Head of caudate nucleus (tissue), 42 donors: ENCODE measurements at regions not wholly inside any gene's neighbourhood (a gene's known extent, or its start where the extent isn't known, plus 50 kb on each side); places are given as distances from the start of the nearest gene placed in this dataset.
"Not testable (repeated sequence)": the region's sequence is repeated elsewhere in the genome, so short reads cannot be mapped to it uniquely, and the experiment has no call there.

ENCODE experiments used
- DNase-seq, 42 donors: peaks; one replicate each; pipeline versions ENCODE4 v3.0.0 to v3.0.0-alpha.2; 2020 to 2021; ENCODE audit warnings: mixed read lengths in 7 of 42
- intact Hi-C: fragments of 100-400 bp; cut with DNase I; formaldehyde crosslinking; loops from one replicate; pipeline ENCODE4 v1.15.0; 2022

DNA sequence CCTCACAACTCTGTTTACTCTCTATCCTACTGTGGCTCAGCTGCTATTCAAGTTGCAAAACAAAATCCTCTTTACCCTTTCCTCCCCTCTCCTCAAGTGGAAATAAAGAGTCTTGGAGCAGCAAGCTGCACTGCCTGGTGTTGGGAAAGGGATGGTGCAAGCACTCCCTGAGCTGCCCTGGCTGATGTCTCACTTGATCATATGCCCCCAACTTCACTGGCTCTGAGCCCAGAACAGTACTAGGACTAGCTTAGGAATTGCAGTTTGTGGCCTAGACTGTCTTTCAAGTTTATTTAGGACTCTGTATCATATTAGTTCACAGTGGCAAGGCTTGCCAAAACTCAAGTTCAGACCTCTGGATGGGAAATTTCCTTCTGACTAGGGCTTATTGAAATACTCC lies 1683.8 kb upstream of the SEL1L start:
- intact Hi-C loops, result no loop called here
- DNase-seq, result no peak

DNA sequence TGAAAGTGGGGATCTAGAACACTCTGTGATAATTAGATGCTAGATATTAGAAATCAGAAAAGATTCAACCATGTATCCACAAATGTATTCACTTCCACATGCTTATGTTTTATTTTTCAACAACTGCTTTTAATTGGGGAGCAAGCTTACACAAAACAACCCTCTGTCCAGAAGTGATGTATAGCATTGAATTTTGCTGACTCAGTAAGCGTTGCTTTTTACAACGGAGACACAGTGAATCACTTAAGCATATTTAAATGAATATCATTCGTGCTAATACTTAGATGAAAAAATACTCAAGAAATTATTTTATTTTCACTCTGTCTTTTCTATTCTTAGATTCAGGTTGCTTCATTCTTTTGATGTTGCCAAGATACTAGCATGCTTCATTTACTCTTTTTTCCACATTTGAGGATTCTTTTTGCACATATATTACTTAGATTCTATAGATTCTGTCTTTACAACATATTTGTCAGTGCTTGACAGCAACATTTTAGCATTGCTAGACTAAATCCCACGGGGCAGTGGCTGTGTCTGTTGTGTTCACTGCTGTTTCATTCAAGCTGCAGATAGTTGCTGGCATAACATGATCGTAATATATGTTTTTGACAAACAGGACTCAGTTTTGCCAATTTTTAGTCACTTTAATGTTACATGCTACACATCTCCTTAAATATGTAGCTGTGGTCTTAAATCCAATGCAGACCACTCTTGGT lies 1714.4 kb upstream of the SEL1L start:
- no peak for DNase-seq
- intact Hi-C loops, result no loop called here

DNA sequence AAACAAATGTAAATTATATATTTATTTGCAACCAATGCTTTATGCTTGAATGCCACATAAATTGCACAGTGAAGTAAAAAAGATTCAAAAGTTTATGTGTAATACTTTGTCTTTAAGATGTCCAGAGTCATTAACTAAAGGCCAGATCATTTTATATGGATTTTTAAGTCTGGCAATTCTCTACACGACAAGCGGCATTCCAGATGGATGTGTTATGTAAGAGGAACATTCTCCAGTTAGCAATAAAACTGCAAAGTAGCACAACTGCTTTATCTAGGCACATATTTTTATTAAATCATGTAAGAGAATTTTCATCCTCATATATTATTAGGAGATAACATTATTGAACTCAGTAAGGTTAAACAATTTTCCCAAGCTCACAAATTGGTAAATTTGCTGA lies 1717.7 kb upstream of the SEL1L start:
- DNase-seq, result no peak
- intact Hi-C loops, result no loop called here

DNA sequence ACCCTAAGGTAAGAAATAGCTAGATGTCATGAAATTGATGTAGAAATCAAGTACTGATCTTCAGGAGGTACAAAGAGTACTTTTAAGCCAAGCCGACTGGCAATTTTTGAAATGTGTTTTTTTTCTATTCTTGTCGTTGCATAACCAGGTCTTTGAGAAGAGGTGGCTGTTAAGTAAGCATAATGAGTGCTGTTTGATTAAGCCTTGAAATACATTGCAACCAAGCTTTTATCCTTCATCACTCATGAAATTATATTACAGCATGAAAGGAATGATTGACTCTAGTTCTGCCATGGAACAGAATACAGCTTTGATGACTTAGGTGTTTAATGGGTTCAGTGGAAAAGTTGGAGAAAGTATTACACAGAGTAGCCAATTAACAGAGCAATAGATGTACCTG lies 1720.2 kb upstream of the SEL1L start:
- intact Hi-C loops, result no loop called here
- DNase-seq, result no peak

DNA sequence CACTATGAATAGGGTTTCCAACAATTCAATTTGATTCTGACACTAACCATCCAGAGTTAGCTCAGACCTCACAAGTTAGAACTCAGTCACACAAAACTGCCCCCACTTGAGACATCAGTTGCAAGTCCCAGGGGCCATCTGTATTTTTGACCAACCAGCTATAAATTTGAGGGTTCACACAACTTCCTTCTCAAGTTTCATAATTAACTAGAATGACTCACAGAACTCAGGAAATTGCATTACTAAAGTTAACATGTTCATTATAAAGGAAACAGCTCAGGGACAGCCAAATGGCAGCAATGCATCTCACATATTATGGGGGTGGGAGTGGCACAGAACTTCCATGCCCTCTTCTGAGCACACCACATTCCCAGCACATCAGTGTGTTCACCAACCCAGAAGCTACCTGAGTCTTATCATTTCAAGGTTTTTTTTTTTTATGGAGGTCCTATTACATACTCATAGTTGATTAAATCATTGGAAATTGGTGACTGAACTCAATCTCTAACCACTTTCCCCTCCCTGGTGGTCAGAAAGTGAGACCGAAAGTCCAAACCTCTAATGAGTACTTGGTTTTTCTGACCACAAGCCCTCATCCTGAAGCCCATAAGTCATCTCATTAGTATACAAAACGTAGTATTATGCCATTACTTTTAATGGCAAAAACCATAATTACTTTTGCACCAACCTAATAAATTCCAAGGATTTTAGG lies 1721.5 kb upstream of the SEL1L start:
- intact Hi-C loops, result no loop called here
- DNase-seq, result no peak

DNA sequence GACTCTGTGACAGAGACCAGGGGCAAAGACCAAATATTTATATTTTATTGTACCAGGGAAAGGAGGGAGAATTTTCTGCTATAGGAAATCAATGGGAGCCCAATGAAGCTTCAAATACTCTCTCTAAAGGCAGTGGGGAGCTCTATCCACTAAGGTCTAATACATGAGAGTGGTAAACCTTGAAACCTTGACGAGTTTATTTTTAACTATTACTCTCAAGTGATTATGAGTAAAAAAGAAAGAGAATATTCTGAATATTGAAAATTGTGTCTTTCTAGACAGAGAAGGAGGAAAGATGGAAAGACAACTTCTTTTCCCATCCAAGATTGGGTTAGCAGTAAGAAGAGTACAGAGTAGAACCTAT lies 1722.1 kb upstream of the SEL1L start:
- intact Hi-C loops, result no loop called here
- no peak for DNase-seq

DNA sequence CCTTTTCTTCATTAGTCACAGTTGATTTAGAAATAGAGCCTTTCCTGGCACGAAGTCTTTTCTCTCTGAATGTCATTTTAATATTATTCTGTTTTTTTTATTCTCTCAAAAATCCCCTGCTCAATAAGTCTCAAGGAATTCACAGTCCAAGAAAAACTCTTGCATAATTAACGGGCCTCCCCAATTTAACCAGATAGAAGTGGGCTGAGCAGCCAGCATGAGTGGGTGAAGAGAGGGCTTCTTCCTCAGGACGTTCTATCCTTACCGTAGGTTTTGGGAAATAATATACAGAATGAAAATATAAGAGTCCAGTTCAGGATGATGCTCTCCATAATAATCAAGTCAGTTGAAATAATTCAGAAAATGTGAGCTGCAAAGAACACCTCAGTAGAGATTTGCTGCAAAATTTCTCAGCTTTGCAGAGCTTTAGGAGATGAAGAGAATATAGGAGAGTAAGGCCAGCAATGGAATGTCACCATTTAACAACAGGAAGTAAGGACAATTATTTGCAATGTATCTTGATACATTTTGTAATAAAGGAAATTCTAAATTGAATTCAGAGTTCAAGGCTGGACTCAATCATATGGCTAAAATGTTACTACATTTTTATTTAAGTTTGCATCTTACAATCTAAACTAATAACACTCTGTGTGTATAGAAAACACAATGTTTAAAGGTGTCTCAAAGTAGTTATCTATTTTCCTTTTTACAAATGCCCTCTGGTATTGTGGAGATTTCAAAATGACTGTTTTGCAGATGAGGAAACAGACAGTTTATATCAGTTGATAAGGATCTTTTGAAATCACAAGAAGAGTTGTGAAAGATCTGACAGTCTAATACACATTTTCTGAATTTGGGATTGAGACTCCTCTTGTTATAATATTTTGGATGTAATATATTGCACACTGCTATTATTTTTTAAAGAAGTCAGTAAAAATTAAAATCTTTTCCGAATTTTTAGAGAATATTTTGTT lies 1724.1 kb upstream of the SEL1L start:
- no peak for DNase-seq
- intact Hi-C loops, result no loop called here

DNA sequence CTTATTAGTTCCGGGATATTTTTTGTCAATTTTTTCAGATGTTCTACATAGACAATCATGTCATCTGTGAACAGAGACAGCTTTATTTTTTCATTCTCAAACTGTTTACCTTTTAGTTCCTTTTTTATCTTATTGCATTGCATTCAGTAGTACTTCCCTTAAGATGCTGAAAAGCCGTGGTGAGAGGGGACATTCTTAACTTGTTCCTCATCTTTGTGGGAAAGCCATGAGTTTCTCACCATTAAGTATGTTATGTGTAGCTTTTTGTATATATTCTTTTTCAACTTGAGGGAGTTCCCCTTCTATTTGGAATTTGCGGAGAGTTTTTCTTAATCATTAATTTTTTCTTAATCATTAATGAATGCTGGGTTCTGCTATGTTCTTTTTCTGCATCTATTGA lies 1727.1 kb upstream of the SEL1L start:
- no peak for DNase-seq
- intact Hi-C loops, result no loop called here

DNA sequence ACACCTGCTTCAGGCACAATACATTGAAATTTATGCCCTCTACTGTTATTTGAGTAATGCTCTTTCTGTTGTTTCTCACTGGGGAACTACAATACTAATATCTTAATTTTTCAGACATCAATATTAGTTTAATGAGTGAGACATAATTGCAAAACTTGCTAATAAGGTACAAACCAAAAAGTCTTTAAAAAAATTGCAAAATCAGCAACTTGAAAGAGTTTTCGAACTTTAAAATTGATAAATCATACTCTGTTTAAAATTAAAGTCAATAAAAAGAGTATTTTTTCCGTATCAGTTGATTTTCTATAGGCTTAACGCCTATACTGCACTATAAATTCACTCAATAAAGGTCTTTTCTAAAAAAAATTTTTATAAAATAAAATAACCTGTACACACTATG lies 1735.9 kb upstream of the SEL1L start:
- intact Hi-C loops, result no loop called here

DNA sequence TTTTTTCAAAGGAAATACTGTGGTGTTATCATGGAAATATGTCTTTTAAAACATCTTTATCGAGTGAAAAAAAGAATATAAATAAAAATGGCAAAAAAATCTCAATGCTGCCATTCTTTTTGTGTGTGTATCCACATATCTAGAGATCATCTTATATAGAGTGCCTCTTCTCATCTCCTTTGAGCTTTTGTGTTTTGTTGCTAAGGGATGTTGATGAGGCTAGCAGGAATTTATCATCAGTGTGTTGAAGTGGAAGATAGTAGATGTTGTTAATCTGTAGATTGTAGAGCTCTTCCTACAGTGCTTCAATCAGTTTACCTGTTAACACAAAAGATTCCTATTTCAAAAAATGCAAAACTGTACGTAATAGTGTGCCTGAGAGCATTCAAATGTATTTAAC lies 1738.0 kb upstream of the SEL1L start:
- DNase-seq, result no peak
- intact Hi-C loops, result no loop called here

More for the DNA sequence above, 1735.9 kb upstream of the SEL1L start:
- DNase-seq, result no peak

DNA sequence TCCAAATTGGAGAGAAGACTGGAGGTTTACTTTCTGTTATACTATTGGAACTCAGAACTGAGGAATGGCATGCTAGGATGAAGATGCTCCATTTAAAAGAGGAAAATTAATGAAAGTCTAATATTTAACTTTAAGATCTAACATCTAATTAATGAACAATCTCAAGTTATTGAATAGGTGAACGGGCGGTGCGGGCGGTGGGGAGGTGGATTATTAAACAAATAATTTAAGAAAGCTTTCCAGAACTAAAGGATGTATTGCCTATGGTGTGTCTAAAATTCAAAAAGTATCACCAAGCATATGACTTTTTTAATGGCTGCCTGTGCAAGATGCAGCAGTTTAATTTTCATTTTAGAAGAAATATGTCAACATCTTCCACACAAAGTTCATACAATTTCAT lies 1747.1 kb upstream of the SEL1L start:
- DNase-seq, result no peak
- intact Hi-C loops, result no loop called here

DNA sequence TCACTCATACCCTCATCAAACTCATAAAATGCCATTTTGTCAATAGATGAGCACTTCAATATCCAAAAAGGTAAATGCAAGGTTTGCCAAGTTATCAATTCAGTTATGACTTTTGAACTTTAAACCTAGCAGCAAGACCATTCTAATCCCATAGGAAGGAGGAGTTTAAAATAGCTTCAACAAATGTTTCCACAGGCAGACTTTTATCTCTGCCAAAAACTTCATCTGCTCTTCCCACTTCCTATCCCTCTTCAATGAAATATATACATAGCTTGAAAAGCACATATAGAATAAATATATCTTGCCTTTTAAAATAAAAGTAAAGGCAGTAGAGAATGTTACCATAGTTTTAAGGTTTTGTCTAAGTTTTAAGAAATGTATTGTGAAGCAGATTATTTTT lies 1749.1 kb upstream of the SEL1L start:
- no peak for DNase-seq
- intact Hi-C loops, result no loop called here

DNA sequence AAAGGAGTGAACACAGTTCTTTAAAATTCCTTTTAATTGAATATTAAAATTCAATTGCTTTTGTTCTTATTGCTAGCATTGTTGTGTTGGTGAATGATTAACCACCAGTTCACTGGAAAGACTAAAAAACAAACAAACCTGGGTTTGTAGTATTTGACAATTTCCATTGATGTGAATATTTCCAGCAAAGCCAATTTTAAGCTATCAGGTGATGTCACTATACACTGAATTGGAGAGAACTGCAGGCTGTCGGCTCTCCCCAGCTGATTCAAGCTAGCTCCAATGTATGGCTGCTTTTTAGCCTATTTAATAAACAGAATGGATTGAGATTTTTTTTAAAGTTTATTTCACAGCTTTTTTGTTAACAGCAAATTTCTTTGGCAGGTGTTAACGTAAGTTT lies 1753.6 kb upstream of the SEL1L start:
- intact Hi-C loops, result no loop called here
- no peak for DNase-seq

DNA sequence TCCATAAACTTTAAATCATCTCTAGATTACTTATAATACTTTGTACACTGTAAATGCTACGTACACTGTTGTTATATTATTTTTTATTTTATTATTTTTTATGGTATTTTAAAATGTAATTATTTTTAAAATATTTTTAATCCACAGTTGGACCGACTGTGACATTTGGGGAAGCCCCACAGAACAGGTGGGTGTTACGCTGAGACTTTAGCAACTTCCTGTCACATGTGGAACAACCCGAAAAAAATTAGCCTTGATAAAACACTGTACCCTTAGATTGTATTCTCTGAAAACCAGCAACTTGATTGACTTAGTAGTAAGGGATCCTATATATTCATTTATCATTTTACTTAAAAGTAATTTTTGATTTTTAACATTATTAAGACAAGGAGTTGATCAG lies 1755.7 kb upstream of the SEL1L start:
- no peak for DNase-seq
- intact Hi-C loops, result no loop called here

DNA sequence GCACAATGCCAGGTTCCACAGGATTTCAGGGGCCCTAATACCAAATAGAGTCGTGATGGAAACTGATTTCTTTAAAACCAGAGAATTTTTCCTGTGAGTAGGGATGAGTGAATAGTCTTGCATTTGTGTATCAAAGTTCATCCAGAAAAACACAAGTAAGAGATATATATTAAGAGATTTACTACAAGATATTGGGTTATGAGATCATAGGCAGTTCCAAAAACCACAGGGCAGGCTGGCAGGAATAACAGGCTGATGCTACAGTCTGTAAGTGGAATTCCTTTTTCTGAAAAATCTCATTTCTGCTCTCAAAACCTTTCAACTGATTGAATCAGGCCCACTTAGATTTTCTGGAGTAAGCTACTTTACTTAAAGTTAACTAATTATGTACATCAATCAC lies 1756.2 kb upstream of the SEL1L start:
- intact Hi-C loops, result no loop called here
- DNase-seq, result no peak

DNA sequence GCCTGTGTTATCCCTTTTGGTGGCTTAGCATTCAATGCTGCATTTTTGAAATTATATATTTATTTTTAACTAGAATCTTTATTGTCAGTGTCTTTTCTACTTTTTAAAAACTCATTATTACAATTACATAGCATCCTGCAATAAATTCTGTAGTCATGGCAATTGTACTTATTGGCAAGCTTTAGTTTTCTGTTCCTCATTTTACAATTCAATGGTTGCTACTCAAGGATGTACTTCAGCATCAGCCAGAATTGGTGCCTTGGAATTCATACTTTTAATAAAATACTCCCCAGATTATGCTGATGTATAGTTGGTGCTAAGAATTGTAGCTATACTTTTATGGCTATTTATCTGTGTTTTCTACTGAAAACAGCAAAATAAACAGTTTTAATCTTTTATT lies 1756.8 kb upstream of the SEL1L start:
- no peak for DNase-seq
- intact Hi-C loops, result no loop called here

DNA sequence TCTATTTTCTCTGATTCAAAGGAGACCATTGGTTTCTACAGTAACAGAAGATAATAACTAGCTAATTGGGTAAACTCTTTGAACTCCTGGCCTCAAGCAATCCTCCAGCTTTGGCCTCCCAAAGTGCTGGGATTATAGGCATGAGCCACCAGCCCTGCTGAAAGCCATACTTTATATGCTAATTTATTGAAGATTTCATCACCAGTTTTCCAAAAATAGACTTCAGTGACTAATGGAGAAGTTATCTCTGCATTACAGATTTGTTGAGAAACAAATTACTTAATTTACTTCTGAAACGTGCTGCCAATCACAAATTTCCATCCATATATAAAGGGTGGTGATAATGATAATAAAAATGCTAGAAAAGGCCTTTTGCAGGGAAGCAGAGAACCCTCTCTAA lies 1758.1 kb upstream of the SEL1L start:
- DNase-seq, result no peak
- intact Hi-C loops, result no loop called here

DNA sequence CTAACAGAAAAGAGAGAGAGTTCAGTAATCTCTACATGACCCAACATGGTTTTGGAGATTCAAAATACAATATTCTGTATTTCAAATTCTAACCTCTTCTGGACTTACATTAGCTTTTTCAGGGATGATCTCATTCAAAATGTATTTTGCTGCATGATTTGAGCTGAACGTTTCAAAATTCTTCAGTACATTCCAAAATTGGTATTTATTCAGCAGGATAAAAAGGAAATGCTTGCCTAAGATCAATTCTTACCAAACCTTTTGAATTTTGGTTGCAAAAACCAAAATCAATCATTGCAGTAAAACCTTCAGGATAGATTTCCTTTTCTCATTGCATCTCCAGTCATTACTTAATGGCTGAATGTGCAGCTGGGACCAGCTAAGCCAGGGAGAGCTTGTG lies 1761.3 kb upstream of the SEL1L start:
- DNase-seq, result no peak
- intact Hi-C loops, result no loop called here

DNA sequence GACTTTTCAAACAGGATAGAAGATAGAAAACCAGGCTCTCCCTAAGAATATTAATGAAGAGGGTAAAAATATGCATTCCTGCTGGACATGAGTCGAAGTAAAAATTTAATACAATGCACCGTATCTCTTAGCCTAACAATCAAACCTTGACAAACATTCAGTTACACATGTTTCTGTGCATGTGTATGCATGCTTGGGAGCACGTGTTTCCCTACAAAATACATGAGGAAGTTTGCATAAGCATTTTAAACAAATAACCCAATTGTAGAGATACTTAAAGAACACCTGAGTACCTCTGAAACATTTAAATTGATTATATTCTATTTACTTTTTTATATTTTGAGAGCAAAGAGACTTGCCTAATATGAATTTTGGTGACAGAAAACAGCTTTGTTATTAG lies 1763.7 kb upstream of the SEL1L start:
- intact Hi-C loops, result no loop called here
- DNase-seq, result no peak

DNA sequence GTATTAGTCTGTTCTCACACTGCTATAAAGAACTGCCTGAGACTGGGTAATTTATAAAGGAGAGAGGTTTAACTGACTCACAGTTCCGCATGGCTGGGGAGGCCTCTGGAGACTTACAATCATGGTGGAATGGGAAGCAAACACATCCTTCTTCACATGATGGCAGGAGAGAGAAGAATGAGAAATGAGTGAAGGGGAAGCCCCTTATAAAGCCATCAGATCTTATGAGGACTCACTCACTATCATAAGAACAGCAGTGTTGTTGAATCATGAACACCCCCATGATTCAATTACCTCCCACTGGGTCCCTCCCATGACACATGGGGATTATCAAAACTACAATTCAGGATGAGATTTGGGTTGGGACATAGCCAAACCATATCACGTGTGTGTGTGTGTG lies 1764.4 kb upstream of the SEL1L start:
- DNase-seq, intact Hi-C loops: not testable (repeated sequence)
